ENCODE measurements at regions not wholly inside any gene's neighbourhood (a gene's known extent, or its start where the extent isn't known, plus 50 kb on each side); places are given as distances from the start of the nearest gene placed in this dataset.

- H3K9ac ChIP-seq (ENCODE audit: control insufficient read depth, extremely low read depth, insufficient read depth, low read length), result no peak overlapping the region
- dilution Hi-C loops (cut with MboI; ENCODE audit: extremely low pct_ligation_motif_present, low sequenced_read_pairs), result no loop called here
- no peak for FAIRE-seq
- no peaks in the 10 kb centered on the region for H3K79me2 ChIP-seq (ENCODE audit: control insufficient read depth, insufficient read depth, low read length)
- TF ChIP-seq EZH2 (IDR thresholded peaks at IDR 0.05; ENCODE audit: low read length), result no peak
- no peak for TF ChIP-seq CTCF (optimal IDR thresholded peaks at IDR 0.05 in 1 of 3, IDR thresholded peaks at IDR 0.05 in 1 of 3, conservative IDR thresholded peaks at IDR 0.05 in 1 of 3; ENCODE audit: extremely low read depth in 1 of 3, insufficient read depth in 2 of 3, low read length in 3 of 3)
- no peak overlapping the region for H3K4me3 ChIP-seq (ENCODE audit: control insufficient read depth in 2 of 3, extremely low read depth in 1 of 3, insufficient read depth in 2 of 3, low read depth in 1 of 3, low read length in 3 of 3)
- no peak overlapping the region for H2AFZ ChIP-seq (ENCODE audit: control insufficient read depth, low read length)
- no peaks in the 10 kb centered on the region for H3K36me3 ChIP-seq (ENCODE audit: control insufficient read depth in 2 of 2, extremely low read depth in 1 of 2, insufficient read depth in 2 of 2, low read length in 2 of 2)
- H3K9me1 ChIP-seq (ENCODE audit: control insufficient read depth, extremely low read depth, insufficient read depth, low read length), result no peaks in the 10 kb centered on the region
- no peaks in the 10 kb centered on the region for H3K27me3 ChIP-seq (ENCODE audit: control insufficient read depth, extremely low read depth, insufficient read depth, low read length)
- no peak overlapping the region for H3K4me2 ChIP-seq (ENCODE audit: control insufficient read depth, extremely low read depth, insufficient read depth, low read depth, low read length)
- no peaks in the 10 kb centered on the region for H3K4me1 ChIP-seq (ENCODE audit: control insufficient read depth, extremely low read depth, insufficient read depth, low read length)
- H3K27ac ChIP-seq (ENCODE audit: control insufficient read depth, insufficient read depth, low read length), result no peak overlapping the region
- no peaks in the 10 kb centered on the region for H4K20me1 ChIP-seq (ENCODE audit: control insufficient read depth, extremely low read depth, insufficient read depth, low read length)
- no peaks in the 10 kb centered on the region for H3K9me3 ChIP-seq (ENCODE audit: control insufficient read depth, low read depth, low read length)
- DNase-seq (ENCODE audit: low read depth, low spot score), result no peak
These were observed 1096.8 kb downstream of the C4orf33 start for GRCh38 chr4:130192787-130193186.

GRCh38 chr4:130197946-130198345 is 1102.0 kb downstream of the C4orf33 start:
- no peaks in the 10 kb centered on the region for H4K20me1 ChIP-seq (ENCODE audit: control insufficient read depth, extremely low read depth, insufficient read depth, low read length)
- DNase-seq (ENCODE audit: low read depth, low spot score), result no peak

More at GRCh38 chr4:130197946-130198345, 1102.0 kb downstream of the C4orf33 start:
- Histone ChIP-seq H3K27me3 (ENCODE audit: control insufficient read depth, extremely low read depth, insufficient read depth, low read length) (no peaks in the 10 kb centered on the region), H2AFZ (ENCODE audit: control insufficient read depth, low read length) (no peak overlapping the region), H3K4me2 (ENCODE audit: control insufficient read depth, extremely low read depth, insufficient read depth, low read depth, low read length) (no peak overlapping the region), H3K79me2 (ENCODE audit: control insufficient read depth, insufficient read depth, low read length) (no peaks in the 10 kb centered on the region), H3K4me1 (ENCODE audit: control insufficient read depth, extremely low read depth, insufficient read depth, low read length) (no peaks in the 10 kb centered on the region), H3K9me1 (ENCODE audit: control insufficient read depth, extremely low read depth, insufficient read depth, low read length) (no peaks in the 10 kb centered on the region), H3K9ac (ENCODE audit: control insufficient read depth, extremely low read depth, insufficient read depth, low read length) (no peak overlapping the region), H3K27ac (ENCODE audit: control insufficient read depth, insufficient read depth, low read length) (no peak overlapping the region), H3K36me3 (ENCODE audit: control insufficient read depth in 2 of 2, extremely low read depth in 1 of 2, insufficient read depth in 2 of 2, low read length in 2 of 2) (no peaks in the 10 kb centered on the region), H3K9me3 (ENCODE audit: control insufficient read depth, low read depth, low read length) (peaks cover 6% of the 10 kb centered on the region), H3K4me3 (ENCODE audit: control insufficient read depth in 2 of 3, extremely low read depth in 1 of 3, insufficient read depth in 2 of 3, low read depth in 1 of 3, low read length in 3 of 3) (no peak overlapping the region)
- no peak for FAIRE-seq
- TF ChIP-seq CTCF (optimal IDR thresholded peaks at IDR 0.05 in 1 of 3, IDR thresholded peaks at IDR 0.05 in 1 of 3, conservative IDR thresholded peaks at IDR 0.05 in 1 of 3; ENCODE audit: extremely low read depth in 1 of 3, insufficient read depth in 2 of 3, low read length in 3 of 3), result no peak
- TF ChIP-seq EZH2 (IDR thresholded peaks at IDR 0.05; ENCODE audit: low read length), result no peak
- dilution Hi-C loops (cut with MboI; ENCODE audit: extremely low pct_ligation_motif_present, low sequenced_read_pairs), result no loop called here
